B cell (primary cell): ENCODE measurements at regions not wholly inside any gene's neighbourhood (a gene's known extent, or its start where the extent isn't known, plus 50 kb on each side); places are given as distances from the start of the nearest gene placed in this dataset.

Experiments used
- ATAC-seq: fragments of 200-7000 bp; cut with Tn5 transposase; one replicate; pipeline ENCODE4 v1.10.0; 2021; ENCODE audit warnings: low read depth, mild to moderate bottlenecking, moderate number of reproducible peaks, moderate library complexity
- CTCF ChIA-PET: fragments of 350-600 bp; sonication (Branson Sonifier 250); formaldehyde crosslinking; loops from one replicate; lab custom pipeline; 2021; ENCODE audit warnings: antibody characterized with exemption, inconsistent platforms; lab: Charles Lee
- POLR2A ChIA-PET: fragments of 350-600 bp; sonication (Branson Sonifier 250); formaldehyde crosslinking; loops from one replicate; lab custom pipeline; 2021; ENCODE audit warnings: antibody characterized with exemption; lab: Charles Lee
- DNase-seq: peaks from one replicate; pipeline ENCODE4 v3.0.0; 2013
- H2AFZ ChIP-seq: 2 replicates; pipeline ENCODE4 v1.6.1; 2012; ENCODE audit warnings: mild to moderate bottlenecking, low read depth, low read length; ENCODE audit not compliant: insufficient read depth, poor library complexity, severe bottlenecking
- H3K27ac ChIP-seq, 2 donors: 1 replicate in 1 of 2; 2 replicates in 1 of 2; pipeline ENCODE4 v1.5.1; 2012 to 2013; ENCODE audit warnings: low read length in 2 of 2, mild to moderate bottlenecking in 2 of 2, moderate library complexity in 1 of 2
- H3K27me3 ChIP-seq, 4 experiments: fragments of 200-600 bp in 1 of 4; sonication (generic) in 1 of 4; replicated peaks in 1 of 4; 1 replicate in 2 of 4; 2 replicates in 2 of 4; pipeline versions ENCODE4 v1.6.1 to v1.7.0; 2013 to 2016; ENCODE audit warnings: low read length in 3 of 4, mild to moderate bottlenecking in 2 of 4, mixed read lengths in 1 of 4, moderate library complexity in 1 of 4; ENCODE audit not compliant: insufficient read depth in 4 of 4, control insufficient read depth in 3 of 4; ENCODE audit errors: control extremely low read depth in 1 of 4
- H3K36me3 ChIP-seq, 2 experiments: replicated peaks in 1 of 2; 1 replicate in 1 of 2; 2 replicates in 1 of 2; pipeline versions ENCODE4 v1.6.1 to v1.7.1; 2013; ENCODE audit warnings: low read length in 1 of 2; ENCODE audit not compliant: insufficient read depth in 2 of 2, control insufficient read depth in 1 of 2; ENCODE audit errors: control extremely low read depth in 1 of 2, extremely low read depth in 1 of 2
- H3K4me1 ChIP-seq, 2 donors: fragments of 200-600 bp in 1 of 2; sonication (generic) in 1 of 2; 1 replicate in 1 of 2; 2 replicates in 1 of 2; pipeline versions ENCODE4 v1.5.1 to v1.6.1; 2013 to 2017; ENCODE audit warnings: low read length in 2 of 2; ENCODE audit not compliant: control insufficient read depth in 2 of 2, insufficient read depth in 2 of 2
- H3K4me2 ChIP-seq: replicated peaks from 2 replicates; pipeline ENCODE3; 2012; ENCODE audit warnings: mild to moderate bottlenecking, low read depth, low read length; ENCODE audit not compliant: poor library complexity, severe bottlenecking
- H3K4me3 ChIP-seq, 5 experiments: fragments of 200-600 bp in 1 of 5; sonication (generic) in 1 of 5; 1 replicate in 3 of 5; 2 replicates in 2 of 5; pipeline versions ENCODE4 v1.5.1 to v1.7.0; 2011 to 2016; ENCODE audit warnings: low read length in 4 of 5, mild to moderate bottlenecking in 4 of 5, low read depth in 2 of 5, control low read depth in 1 of 5, moderate library complexity in 1 of 5; ENCODE audit not compliant: insufficient read depth in 1 of 5; ENCODE audit errors: control extremely low read depth in 1 of 5, extremely low read depth in 1 of 5
- H3K79me2 ChIP-seq: fragments of 200-600 bp; sonication (generic); one replicate; pipeline ENCODE4 v1.6.0; 2016; ENCODE audit warnings: low read length; ENCODE audit not compliant: control insufficient read depth, insufficient read depth
- H3K9ac ChIP-seq: fragments of 200-600 bp; sonication (generic); 2 replicates; pipeline ENCODE4 v1.6.1; 2017; ENCODE audit warnings: mild to moderate bottlenecking, low read length, moderate library complexity
- H3K9me3 ChIP-seq, 3 donors: one replicate each; pipeline versions ENCODE4 v1.6.1 to v1.7.1; 2013; ENCODE audit warnings: low read length in 2 of 3; ENCODE audit not compliant: control insufficient read depth in 2 of 3, insufficient read depth in 1 of 3; ENCODE audit errors: control extremely low read depth in 1 of 3
- H4K20me1 ChIP-seq: 2 replicates; pipeline ENCODE4 v1.6.0; 2012; ENCODE audit warnings: mild to moderate bottlenecking, low read length; ENCODE audit not compliant: insufficient read depth, control insufficient read depth, poor library complexity, severe bottlenecking
- H3K27ac Mint-ChIP-seq: one replicate; pipeline ENCODE4 v1.8.0; 2021; ENCODE audit warnings: mixed read lengths
- H3K27me3 Mint-ChIP-seq: one replicate; pipeline ENCODE4 v1.8.0; 2021; ENCODE audit warnings: mixed read lengths
- H3K4me1 Mint-ChIP-seq: one replicate; pipeline ENCODE4 v1.8.0; 2021; ENCODE audit warnings: mixed read lengths
- H3K4me3 Mint-ChIP-seq: one replicate; pipeline ENCODE4 v1.8.0; 2021; ENCODE audit warnings: mixed read lengths
- H3K9me3 Mint-ChIP-seq: one replicate; pipeline ENCODE4 v1.8.0; 2022; ENCODE audit warnings: mixed read lengths; ENCODE audit not compliant: insufficient read depth
- CTCF ChIP-seq: fragments of 200-600 bp; IDR thresholded peaks from one replicate; pipeline ENCODE4 v1.8.0; 2022; ENCODE audit warnings: antibody characterized with exemption, mild to moderate bottlenecking
- EZH2 ChIP-seq: IDR thresholded peaks from 2 replicates; pipeline ENCODE4 v1.6.1; 2012; ENCODE audit warnings: borderline replicate concordance, low read depth, mild to moderate bottlenecking, moderate library complexity, low read length; ENCODE audit not compliant: insufficient read depth, poor library complexity, severe bottlenecking
- WGBS: methylation state at CpG from one replicate; pipeline ENCODE4 v1.1.5; 2013; ENCODE audit warnings: missing lambda C conversion rate; ENCODE audit not compliant: insufficient coverage; 5-methylcytosine and 5-hydroxymethylcytosine counted together
- intact Hi-C: fragments of 100-400 bp; cut with micrococcal nuclease; formaldehyde crosslinking; loops from one replicate; pipeline ENCODE4 v1.10.0; 2022

- Histone ChIP-seq H3K27me3 (no peaks in the 10 kb centered on the region), H2AFZ (no peak overlapping the region), H3K79me2 (no peaks in the 10 kb centered on the region), H3K27ac (no peak overlapping the region), H3K4me3 (no peak overlapping the region), H3K36me3 (no peaks in the 10 kb centered on the region), H4K20me1 (no peaks in the 10 kb centered on the region), H3K9me3 (no peaks in the 10 kb centered on the region), H3K4me2 (no peak overlapping the region), H3K4me1 (peaks cover 0 to 1% of the 10 kb centered on the region in 2 donors), H3K9ac (no peak overlapping the region)
- Mint-ChIP-seq H3K4me3 (no peak overlapping the region), H3K27ac (no peak overlapping the region), H3K4me1 (peaks cover 13% of the 10 kb centered on the region), H3K9me3 (peaks cover 3% of the 10 kb centered on the region), H3K27me3 (no peaks in the 10 kb centered on the region)
- CTCF ChIA-PET = interaction anchor here (0.9 to 1.3 kb wide), 2 partner anchors 23 to 88 kb away, joined by 3 read pairs; no protein-coding TSS in a partner anchor
- intact Hi-C loops = no loop called here
- POLR2A ChIA-PET = no interaction called here
- ATAC-seq (no peak), DNase-seq (no peak)
- TF ChIP-seq EZH2 (no peak), CTCF (no peak)
- 96% methylated on average over 6 of the region's 8 CpGs for WGBS
These were observed 546.3 kb downstream of the EBF1 start for GRCh38 chr5:158553195-158553961.

- no peak overlapping the region for H3K9ac ChIP-seq
- ChIA-PET POLR2A (no interaction called here), CTCF (interaction anchor here (1.9 kb wide), 1 partner anchor 9 kb away, joined by 5 read pairs; no protein-coding TSS in a partner anchor)
- H3K79me2 ChIP-seq = no peaks in the 10 kb centered on the region
- ATAC-seq (no peak), DNase-seq (no peak)
- H3K9me3 ChIP-seq = no peaks in the 10 kb centered on the region
- no peaks in the 10 kb centered on the region for H3K27me3 ChIP-seq
- no peak overlapping the region for H3K4me2 ChIP-seq
- no peak overlapping the region for H3K4me3 ChIP-seq
- intact Hi-C loops = no loop called here
- no CpG with 5 or more reads among the region's 4 CpGs for WGBS
- Mint-ChIP-seq H3K9me3 (peaks cover 5% of the 10 kb centered on the region), H3K4me3 (no peak overlapping the region), H3K4me1 (peaks cover 11% of the 10 kb centered on the region), H3K27ac (no peak overlapping the region), H3K27me3 (no peaks in the 10 kb centered on the region)
- H4K20me1 ChIP-seq = no peaks in the 10 kb centered on the region
- H3K4me1 ChIP-seq = no peaks in the 10 kb centered on the region
- no peak overlapping the region for H2AFZ ChIP-seq
- no peak overlapping the region for H3K27ac ChIP-seq
- TF ChIP-seq EZH2 (no peak), CTCF (no peak)
- no peaks in the 10 kb centered on the region for H3K36me3 ChIP-seq
These were observed 547.5 kb downstream of the EBF1 start for GRCh38 chr5:158552241-158552640.
